H1 (cell line): ENCODE measurements at regions not wholly inside any gene's neighbourhood (a gene's known extent, or its start where the extent isn't known, plus 50 kb on each side); places are given as distances from the start of the nearest gene placed in this dataset.

ENCODE experiments used
- CTCF ChIA-PET: fragments of 300-600 bp; sonication (Branson Sonifier 250); formaldehyde crosslinking; loops from one replicate; lab custom pipeline; 2021; ENCODE audit not compliant: partially characterized antibody; lab: Charles Lee
- POLR2A ChIA-PET: fragments of 300-600 bp; sonication (Branson Sonifier 250); formaldehyde crosslinking; loops from one replicate; lab custom pipeline; 2021; ENCODE audit warnings: inconsistent platforms; ENCODE audit not compliant: partially characterized antibody; lab: Charles Lee
- DNase-seq, 2 experiments: peaks; one replicate each; pipeline versions ENCODE4 v3.0.0 to v3.0.0-alpha.2; 2010 to 2022; ENCODE audit warnings: low spot score in 2 of 2, low read depth in 1 of 2, mixed read lengths in 1 of 2
- FAIRE-seq: peaks from 2 replicates; lab custom pipeline; 2011; peaks lifted over from hg19 to GRCh38; lab: Jason Lieb, UNC
- H2AFZ ChIP-seq: 2 replicates; pipeline ENCODE4 v1.8.1; 2012; ENCODE audit warnings: low read length, inconsistent platforms
- H2AK5ac ChIP-seq: 2 replicates; pipeline ENCODE4 v1.6.1; 2013; ENCODE audit warnings: low read depth, low read length
- H2BK120ac ChIP-seq: replicated peaks from 2 replicates; pipeline ENCODE3; 2013; ENCODE audit warnings: low read depth, low read length, inconsistent platforms
- H2BK12ac ChIP-seq: 2 replicates; pipeline ENCODE4 v1.6.1; 2013; ENCODE audit warnings: low read depth, low read length
- H2BK15ac ChIP-seq: 2 replicates; pipeline ENCODE4 v1.6.1; 2013; ENCODE audit warnings: low read length
- H2BK20ac ChIP-seq: 2 replicates; pipeline ENCODE4 v1.6.1; 2013; ENCODE audit warnings: low read length
- H2BK5ac ChIP-seq: 2 replicates; pipeline ENCODE4 v1.6.1; 2013; ENCODE audit warnings: low read depth, low read length
- H3K14ac ChIP-seq: 2 replicates; pipeline ENCODE4 v1.6.1; 2013; ENCODE audit warnings: inconsistent platforms; ENCODE audit not compliant: insufficient read length
- H3K18ac ChIP-seq: 2 replicates; pipeline ENCODE4 v1.6.1; 2013; ENCODE audit warnings: low read length; ENCODE audit errors: extremely low read depth
- H3K23ac ChIP-seq: 2 replicates; pipeline ENCODE4 v1.6.1; 2013; ENCODE audit warnings: inconsistent platforms; ENCODE audit not compliant: insufficient read length
- H3K23me2 ChIP-seq: 2 replicates; pipeline ENCODE4 v1.6.1; 2013; ENCODE audit warnings: low read depth, low read length
- H3K27ac ChIP-seq: 2 replicates; pipeline ENCODE4 v1.6.1; 2011; ENCODE audit warnings: low read depth, low read length, inconsistent platforms
- H3K27me3 ChIP-seq, 4 experiments: replicated peaks in 1 of 4; 1 replicate in 1 of 4; 2 replicates in 3 of 4; pipeline versions ENCODE4 v1.6.1 to v1.8.1; 2011 to 2013; ENCODE audit warnings: low read length in 3 of 4, mild to moderate bottlenecking in 3 of 4, inconsistent platforms in 2 of 4, mixed read lengths in 2 of 4, moderate library complexity in 1 of 4; ENCODE audit not compliant: control insufficient read depth in 3 of 4, insufficient read depth in 3 of 4; ENCODE audit errors: extremely low read depth in 1 of 4
- H3K36me3 ChIP-seq, 4 experiments: 2 replicates each; pipeline versions ENCODE4 v1.6.1 to v1.8.1; 2011 to 2013; ENCODE audit warnings: mild to moderate bottlenecking in 4 of 4, low read length in 3 of 4, moderate library complexity in 2 of 4, control low read depth in 1 of 4, inconsistent platforms in 1 of 4; ENCODE audit not compliant: insufficient read depth in 4 of 4, control insufficient read depth in 2 of 4
- H3K4ac ChIP-seq: replicated peaks from 2 replicates; pipeline ENCODE3; 2013; ENCODE audit warnings: low read length, low read depth, mixed read lengths, inconsistent platforms; ENCODE audit not compliant: insufficient read length
- H3K4me1 ChIP-seq, 4 experiments: replicated peaks in 1 of 4; 1 replicate in 1 of 4; 2 replicates in 3 of 4; pipeline versions ENCODE4 v1.6.1 to v1.8.1; 2011 to 2013; ENCODE audit warnings: low read length in 3 of 4, inconsistent platforms in 2 of 4, mixed read lengths in 1 of 4; ENCODE audit not compliant: insufficient read depth in 4 of 4, control insufficient read depth in 3 of 4
- H3K4me2 ChIP-seq, 2 experiments: 2 replicates each; pipeline versions ENCODE4 v1.6.1 to v1.8.1; 2011 to 2013; ENCODE audit warnings: low read depth in 2 of 2, low read length in 2 of 2, control low read depth in 1 of 2, inconsistent platforms in 1 of 2, mild to moderate bottlenecking in 1 of 2; ENCODE audit not compliant: insufficient read depth in 1 of 2
- H3K4me3 ChIP-seq, 4 experiments: fragments of 200-600, 300-600 bp in 1 of 4; sonication (generic), shearing (Covaris generic), sonication (Bioruptor Twin) in 1 of 4; 2 replicates each; pipeline versions ENCODE4 v1.5.1 to v1.8.1; 2011 to 2016; ENCODE audit warnings: low read length in 4 of 4, low read depth in 3 of 4, control low read depth in 2 of 4, inconsistent platforms in 2 of 4, mild to moderate bottlenecking in 2 of 4, mixed read lengths in 1 of 4, moderate library complexity in 1 of 4; ENCODE audit not compliant: insufficient read depth in 2 of 4; ENCODE audit errors: extremely low read depth in 1 of 4
- H3K56ac ChIP-seq: replicated peaks from 2 replicates; pipeline ENCODE3; 2013; ENCODE audit warnings: low read depth, mild to moderate bottlenecking, mixed read lengths, low read length, inconsistent platforms; ENCODE audit not compliant: insufficient read length
- H3K79me1 ChIP-seq: 2 replicates; pipeline ENCODE4 v1.6.1; 2013; ENCODE audit warnings: low read depth, low read length, control low read depth
- H3K79me2 ChIP-seq, 2 experiments: 2 replicates each; pipeline versions ENCODE4 v1.6.1 to v1.8.1; 2012 to 2013; ENCODE audit warnings: low read length in 2 of 2, mild to moderate bottlenecking in 2 of 2, inconsistent platforms in 1 of 2; ENCODE audit not compliant: insufficient read depth in 2 of 2, control insufficient read depth in 1 of 2
- H3K9ac ChIP-seq, 4 experiments: replicated peaks in 1 of 4; 1 replicate in 1 of 4; 2 replicates in 3 of 4; pipeline versions ENCODE4 v1.6.1 to v1.8.1; 2011 to 2013; ENCODE audit warnings: low read depth in 3 of 4, low read length in 3 of 4, control low read depth in 2 of 4, mild to moderate bottlenecking in 2 of 4, moderate library complexity in 2 of 4, inconsistent platforms in 1 of 4; ENCODE audit errors: extremely low read depth in 1 of 4
- H3K9me3 ChIP-seq, 2 experiments: 2 replicates each; pipeline versions ENCODE4 v1.6.1 to v1.8.1; 2012 to 2013; ENCODE audit warnings: mild to moderate bottlenecking in 2 of 2, moderate library complexity in 2 of 2, control low read depth in 1 of 2, inconsistent platforms in 1 of 2, low read depth in 1 of 2, low read length in 1 of 2, mixed read lengths in 1 of 2; ENCODE audit not compliant: insufficient read depth in 2 of 2
- H4K20me1 ChIP-seq, 2 experiments: replicated peaks in 1 of 2; 2 replicates each; pipeline versions ENCODE3 to v1.8.1; 2011 to 2013; ENCODE audit warnings: inconsistent platforms in 2 of 2, low read length in 2 of 2, mild to moderate bottlenecking in 1 of 2; ENCODE audit not compliant: insufficient read depth in 2 of 2, control insufficient read depth in 1 of 2
- H4K5ac ChIP-seq: 2 replicates; pipeline ENCODE4 v1.6.1; 2013; ENCODE audit warnings: low read length, low read depth, mixed read lengths, inconsistent platforms; ENCODE audit not compliant: insufficient read length
- H4K8ac ChIP-seq: 2 replicates; pipeline ENCODE4 v1.8.0; 2013; ENCODE audit warnings: mild to moderate bottlenecking, moderate library complexity, low read length, inconsistent platforms; ENCODE audit not compliant: insufficient read depth; ENCODE audit errors: extremely low read depth
- H4K91ac ChIP-seq: replicated peaks from 2 replicates; pipeline ENCODE3; 2013; ENCODE audit warnings: low read length, mixed read lengths, inconsistent platforms; ENCODE audit not compliant: insufficient read length
- BACH1 ChIP-seq: IDR thresholded peaks from 2 replicates; pipeline ENCODE4 v1.6.1; 2012; ENCODE audit warnings: low read length, improper control_type of control experiment
- CBX5 ChIP-seq: fragments of 300-800, 300-1000 bp; sonication (generic); IDR thresholded peaks from 2 replicates; pipeline ENCODE4 v1.7.1; 2016; ENCODE audit warnings: antibody characterized with exemption, low read length, low read depth
- CHD2 ChIP-seq: IDR thresholded peaks from 2 replicates; pipeline ENCODE4 v1.6.1; 2012; ENCODE audit warnings: low read length, improper control_type of control experiment
- CREB1 ChIP-seq: IDR thresholded peaks from 2 replicates; pipeline ENCODE4 v1.6.1; 2012; ENCODE audit warnings: inconsistent platforms
- KDM4A ChIP-seq: IDR thresholded peaks from one replicate; pipeline ENCODE4 v1.7.1; 2012; ENCODE audit warnings: low read depth, mild to moderate bottlenecking, moderate library complexity, low read length, inconsistent platforms; ENCODE audit not compliant: severe bottlenecking
- NANOG ChIP-seq: IDR thresholded peaks from 2 replicates; pipeline ENCODE4 v1.6.1; 2011; ENCODE audit warnings: low read length, low read depth, mild to moderate bottlenecking, inconsistent platforms; ENCODE audit not compliant: insufficient read depth, poor library complexity, severe bottlenecking
- NRF1 ChIP-seq: IDR thresholded peaks from 2 replicates; pipeline ENCODE4 v1.6.1; 2011; ENCODE audit warnings: mild to moderate bottlenecking, low read depth, low read length, improper control_type of control experiment
- PHF8 ChIP-seq: fragments of 200-600 bp; sonication (generic); conservative IDR thresholded peaks from 2 replicates; pipeline ENCODE4 v1.7.1; 2012; ENCODE audit warnings: low read depth, mild to moderate bottlenecking, inconsistent platforms, low read length, moderate library complexity
- RAD21 ChIP-seq, 2 experiments: IDR thresholded peaks in 1 of 2; conservative IDR thresholded peaks in 1 of 2; 2 replicates each; pipeline ENCODE4 v1.6.1; 2011; ENCODE audit warnings: low read depth in 2 of 2, low read length in 2 of 2, improper control_type of control experiment in 1 of 2, inconsistent platforms in 1 of 2, mild to moderate bottlenecking in 1 of 2, moderate library complexity in 1 of 2
- RFX5 ChIP-seq: IDR thresholded peaks from 2 replicates; pipeline ENCODE4 v1.6.1; 2011; ENCODE audit warnings: low read depth, low read length, improper control_type of control experiment, borderline replicate concordance
- SIRT6 ChIP-seq: IDR thresholded peaks from one replicate; pipeline ENCODE4 v1.7.1; 2012; ENCODE audit warnings: low read length, inconsistent platforms
- SP4 ChIP-seq: IDR thresholded peaks from 2 replicates; pipeline ENCODE4 v1.6.1; 2012; ENCODE audit warnings: low read length, inconsistent platforms
- TAF1 ChIP-seq: IDR thresholded peaks from 2 replicates; pipeline ENCODE4 v1.6.1; 2011; ENCODE audit warnings: mild to moderate bottlenecking, low read depth, low read length
- TAF7 ChIP-seq: optimal IDR thresholded peaks from 2 replicates; pipeline ENCODE3; 2011; ENCODE audit warnings: low read depth, mild to moderate bottlenecking, inconsistent platforms, low read length, moderate library complexity, borderline replicate concordance
- TEAD4 ChIP-seq: IDR thresholded peaks from 2 replicates; pipeline ENCODE4 v1.6.1; 2012; ENCODE audit warnings: low read depth, low read length, inconsistent platforms, mixed read lengths
- WGBS, 2 experiments: shearing (Covaris generic) in 1 of 2; methylation state at CpG; one replicate each; pipeline versions ENCODE4 v1.1.6 to v1.1.7; 2013 to 2015; ENCODE audit warnings: low lambda C conversion rate in 2 of 2, mixed read lengths in 2 of 2, inconsistent platforms in 1 of 2, low coverage in 1 of 2, missing lambda C conversion rate in 1 of 2; ENCODE audit not compliant: insufficient replicate concordance in 2 of 2, insufficient coverage in 1 of 2, insufficient read length in 1 of 2; ENCODE audit errors: extremely low coverage in 1 of 2, missing lambda C conversion rate in 1 of 2; 5-methylcytosine and 5-hydroxymethylcytosine counted together

GRCh38 chr21:17231124-17231523 lies 281.7 kb upstream of the CXADR start:
- no peak overlapping the region for H3K18ac ChIP-seq
- no peaks in the 10 kb centered on the region for H3K36me3 ChIP-seq
- CTCF ChIA-PET = interaction anchor here (1.4 kb wide), 1 partner anchor 21 kb away, joined by 4 read pairs; no protein-coding TSS in a partner anchor
- H4K8ac ChIP-seq = no peak overlapping the region
- peaks cover 0 to 5% of the 10 kb centered on the region in 2 experiments; a peak in 1 of 4 replicates for H3K9me3 ChIP-seq
- H3K56ac ChIP-seq = no peak overlapping the region
- H3K27me3 ChIP-seq = no peaks in the 10 kb centered on the region
- no peak overlapping the region for H3K9ac ChIP-seq
- no peak overlapping the region for H2BK12ac ChIP-seq
- H3K4me2 ChIP-seq = no peak overlapping the region
- H3K23ac ChIP-seq = no peak overlapping the region
- DNase-seq (no peak), FAIRE-seq (no peak)
- H3K4me3 ChIP-seq = no peak overlapping the region
- no peak overlapping the region for H2AFZ ChIP-seq
- H2BK120ac ChIP-seq = no peak overlapping the region
- H2AK5ac ChIP-seq = no peak overlapping the region
- H3K4ac ChIP-seq = no peak overlapping the region
- no peaks in the 10 kb centered on the region for H4K20me1 ChIP-seq
- H3K79me1 ChIP-seq = no peaks in the 10 kb centered on the region
- no peaks in the 10 kb centered on the region for H3K23me2 ChIP-seq
- no peak overlapping the region for H2BK5ac ChIP-seq
- H3K79me2 ChIP-seq = no peaks in the 10 kb centered on the region
- POLR2A ChIA-PET = no interaction called here
- no peak overlapping the region for H4K5ac ChIP-seq
- no peak overlapping the region for H2BK20ac ChIP-seq
- no peak overlapping the region for H2BK15ac ChIP-seq
- no peak overlapping the region for H4K91ac ChIP-seq
- H3K27ac ChIP-seq = no peak overlapping the region
- WGBS, 2 experiments = 88% methylated on average over 2 of the region's 2 CpGs; no CpG with 5 or more reads in 1 of the 2 experiments
- no peaks in the 10 kb centered on the region for H3K4me1 ChIP-seq
- no peak overlapping the region for H3K14ac ChIP-seq
- TF ChIP-seq TEAD4 = no peak
- TF ChIP-seq KDM4A = no peak
- TF ChIP-seq NRF1 = no peak
- no peak for TF ChIP-seq CREB1
- TF ChIP-seq BACH1 = no peak
- no peak for TF ChIP-seq RAD21 (IDR thresholded peaks at IDR 0.05 in 1 of 2, conservative IDR thresholded peaks at IDR 0.05 in 1 of 2; ENCODE audit: low read depth in 2 of 2, low read length in 2 of 2)
- no peak for TF ChIP-seq SP4
- TF ChIP-seq SIRT6 = no peak
- no peak for TF ChIP-seq TAF1
- TF ChIP-seq PHF8 = no peak
- TF ChIP-seq TAF7 = no peak
- no peak for TF ChIP-seq RFX5
- no peak for TF ChIP-seq NANOG
- no peak for TF ChIP-seq CHD2
- no peak for TF ChIP-seq CBX5
